HCT116 (cell line): ENCODE measurements at regions not wholly inside any gene's neighbourhood (a gene's known extent, or its start where the extent isn't known, plus 50 kb on each side); places are given as distances from the start of the nearest gene placed in this dataset.

Source experiments
- ATAC-seq: fragments of 200-7000 bp; cut with Tn5 transposase; 2 replicates; pipeline ENCODE4 v1.9.1; 2020; ENCODE audit warnings: mild to moderate bottlenecking, moderate library complexity
- BruUV-seq: library from RNA; stranded (reverse); fragments of 400-500 nt; replicated peaks from 2 replicates; lab custom pipeline; 2021; lab: Mats Ljungman, UMichigan
- CTCF ChIA-PET: fragments of 300-600 bp; sonication (Branson Sonifier 250); formaldehyde crosslinking; loops from one replicate; lab custom pipeline; 2021; ENCODE audit warnings: antibody characterized with exemption; lab: Charles Lee
- POLR2A ChIA-PET: fragments of 300-600, 350-600 bp; sonication (Branson Sonifier 250); formaldehyde crosslinking; loops from one replicate; lab custom pipeline; 2021; ENCODE audit warnings: antibody characterized with exemption; lab: Charles Lee
- RAD21 ChIA-PET, 2 experiments: fragments of 300-600 bp; sonication (Branson Sonifier 250); formaldehyde crosslinking; loops; one replicate each; lab custom pipeline; 2023; ENCODE audit warnings: low total read pairs in 2 of 2; ENCODE audit not compliant: uncharacterized antibody in 2 of 2, unreplicated experiment in 2 of 2, low non-redundant PET in 1 of 2; lab: Charles Lee
- DNase-seq: peaks from one replicate; pipeline ENCODE4 v3.0.0-alpha.2; 2010; ENCODE audit warnings: low read depth, low spot score
- H2AFZ ChIP-seq: fragments of 200-600 bp; shearing (Covaris generic), sonication (generic); 2 replicates; pipeline ENCODE4 v1.6.1; 2017; ENCODE audit warnings: low read depth, mixed run types, mixed read lengths, antibody characterized with exemption, low read length; ENCODE audit not compliant: poor library complexity, severe bottlenecking
- H3K27ac ChIP-seq: 2 replicates; pipeline ENCODE4 v1.5.1; 2012; ENCODE audit warnings: low read depth, low read length
- H3K27me3 ChIP-seq: fragments of 200-600 bp; sonication (generic); 2 replicates; pipeline ENCODE4 v1.6.1; 2016; ENCODE audit warnings: mixed run types, low read length, mixed read lengths; ENCODE audit not compliant: insufficient read depth
- H3K36me3 ChIP-seq, 2 experiments: fragments of 200-500 bp in 1 of 2; fragments of 200-600 bp in 1 of 2; sonication (Bioruptor generic) in 1 of 2; sonication (generic) in 1 of 2; 2 replicates each; pipeline versions ENCODE4 v1.5.1 to v1.6.1; 2014 to 2016; ENCODE audit warnings: low read length in 2 of 2, inconsistent platforms in 1 of 2, mixed read lengths in 1 of 2, mixed run types in 1 of 2; ENCODE audit not compliant: insufficient read depth in 2 of 2, control insufficient read depth in 1 of 2
- H3K4me1 ChIP-seq, 2 experiments: fragments of 200-600 bp in 1 of 2; sonication (generic) in 1 of 2; 2 replicates each; pipeline versions ENCODE4 v1.5.1 to v1.6.1; 2012 to 2017; ENCODE audit warnings: low read length in 2 of 2, inconsistent platforms in 1 of 2, mild to moderate bottlenecking in 1 of 2, mixed read lengths in 1 of 2, mixed run types in 1 of 2, moderate library complexity in 1 of 2; ENCODE audit not compliant: insufficient read depth in 2 of 2, control insufficient read depth in 1 of 2
- H3K4me2 ChIP-seq: fragments of 200-600 bp; sonication (generic); 2 replicates; pipeline ENCODE4 v1.6.1; 2017; ENCODE audit warnings: mixed run types, low read length, mixed read lengths
- H3K4me3 ChIP-seq, 2 experiments: fragments of 200-600 bp in 1 of 2; sonication (generic) in 1 of 2; replicated peaks in 1 of 2; 2 replicates each; pipeline ENCODE4 v1.5.1; 2011 to 2016; ENCODE audit warnings: low read length in 2 of 2, control low read depth in 1 of 2, low read depth in 1 of 2, mild to moderate bottlenecking in 1 of 2, mixed read lengths in 1 of 2, mixed run types in 1 of 2
- H3K79me2 ChIP-seq: fragments of 200-600 bp; sonication (generic); 2 replicates; pipeline ENCODE4 v1.6.1; 2017; ENCODE audit warnings: mild to moderate bottlenecking, mixed run types, low read length, moderate library complexity, mixed read lengths; ENCODE audit not compliant: insufficient read depth
- H3K9ac ChIP-seq: fragments of 200-600 bp; sonication (generic); 2 replicates; pipeline ENCODE4 v1.6.1; 2016; ENCODE audit warnings: low read length, mixed read lengths
- H3K9me2 ChIP-seq: fragments of 200-600 bp; sonication (generic), shearing (Covaris generic); 2 replicates; pipeline ENCODE4 v1.6.1; 2017; ENCODE audit warnings: mixed run types, mild to moderate bottlenecking, moderate library complexity; ENCODE audit not compliant: insufficient read depth
- H3K9me3 ChIP-seq, 2 experiments: fragments of 200-500 bp in 1 of 2; fragments of 200-600 bp in 1 of 2; sonication (Bioruptor generic) in 1 of 2; sonication (generic) in 1 of 2; 2 replicates each; pipeline ENCODE4 v1.6.1; 2014 to 2017; ENCODE audit warnings: low read length in 2 of 2, mixed read lengths in 2 of 2, inconsistent platforms in 1 of 2, low read depth in 1 of 2, mild to moderate bottlenecking in 1 of 2, mixed run types in 1 of 2, moderate library complexity in 1 of 2; ENCODE audit not compliant: control insufficient read depth in 1 of 2, insufficient read depth in 1 of 2
- H4K20me1 ChIP-seq: fragments of 200-600 bp; sonication (generic), shearing (Covaris generic); 2 replicates; pipeline ENCODE4 v1.6.1; 2017; ENCODE audit warnings: mixed run types, mild to moderate bottlenecking, moderate library complexity; ENCODE audit not compliant: insufficient read depth
- CEBPB ChIP-seq: IDR thresholded peaks from 2 replicates; pipeline ENCODE4 v1.6.1; 2012; ENCODE audit warnings: low read depth
- ELF1 ChIP-seq: IDR thresholded peaks from 2 replicates; pipeline ENCODE4 v1.6.1; 2012; ENCODE audit warnings: low read depth, borderline replicate concordance
- EZH2 ChIP-seq: fragments of 200-600 bp; sonication (generic); IDR thresholded peaks from 2 replicates; pipeline ENCODE4 v1.6.1; 2017; ENCODE audit warnings: antibody characterized with exemption, mixed run types
- EZH2phosphoT487 ChIP-seq: fragments of 200-600 bp; IDR thresholded peaks from 2 replicates; pipeline ENCODE4 v1.6.1; 2018; ENCODE audit warnings: antibody characterized with exemption, borderline replicate concordance
- FOSL1 ChIP-seq: IDR thresholded peaks from 2 replicates; pipeline ENCODE4 v1.6.1; 2012; ENCODE audit warnings: low read depth
- JUND ChIP-seq: IDR thresholded peaks from 2 replicates; pipeline ENCODE4 v1.6.1; 2012
- POLR2A ChIP-seq: IDR thresholded peaks from 2 replicates; pipeline ENCODE4 v1.7.0; 2011; ENCODE audit warnings: borderline replicate concordance; ENCODE audit not compliant: insufficient read depth, insufficient read length; ENCODE audit errors: extremely low read depth
- RAD21 ChIP-seq: IDR thresholded peaks from 2 replicates; pipeline ENCODE4 v1.6.1; 2012; ENCODE audit warnings: low read depth, mild to moderate bottlenecking
- SIN3A ChIP-seq: IDR thresholded peaks from 2 replicates; pipeline ENCODE4 v1.6.1; 2012; ENCODE audit warnings: low read depth
- SRF ChIP-seq: IDR thresholded peaks from 2 replicates; pipeline ENCODE4 v1.6.1; 2012; ENCODE audit warnings: low read depth
- TCF7L2 ChIP-seq: IDR thresholded peaks from 2 replicates; pipeline ENCODE4 v1.7.0; 2011; ENCODE audit warnings: borderline replicate concordance, inconsistent platforms; ENCODE audit not compliant: insufficient read depth, insufficient read length; ENCODE audit errors: extremely low read depth
- YY1 ChIP-seq: IDR thresholded peaks from 2 replicates; pipeline ENCODE4 v1.6.1; 2011; ENCODE audit warnings: low read length, low read depth, moderate library complexity, mild to moderate bottlenecking; ENCODE audit not compliant: insufficient replicate concordance; ENCODE audit errors: extremely low read depth
- ZFX ChIP-seq: fragments of 450-650 bp; IDR thresholded peaks from 2 replicates; pipeline ENCODE4 v1.6.1; 2017
- ZNF274 ChIP-seq: fragments of 200-500 bp; sonication (Bioruptor generic); IDR thresholded peaks from 2 replicates; pipeline ENCODE4 v1.6.1; 2014; ENCODE audit warnings: mild to moderate bottlenecking, low read depth, low read length, inconsistent platforms
- intact Hi-C: fragments of 100-400 bp; cut with micrococcal nuclease; formaldehyde crosslinking; loops from 2 replicates; pipeline ENCODE4 v1.10.0; 2022
- TF ChIP-seq, protein P1 (sequence below), 3 experiments: fragments of 200-600 bp in 1 of 3; sonication (generic) in 1 of 3; IDR thresholded peaks in 2 of 3; conservative IDR thresholded peaks in 1 of 3; 2 replicates each; pipeline ENCODE4 v1.5.1; 2012 to 2017; ENCODE audit warnings: low read depth in 2 of 3, low read length in 2 of 3, antibody characterized with exemption in 1 of 3, borderline replicate concordance in 1 of 3, control low read depth in 1 of 3, mild to moderate bottlenecking in 1 of 3, mixed read lengths in 1 of 3, mixed run types in 1 of 3, moderate library complexity in 1 of 3; ENCODE audit not compliant: insufficient read depth in 1 of 3
- TF ChIP-seq, protein P2 (sequence below): IDR thresholded peaks from 2 replicates; pipeline ENCODE4 v1.6.1; 2012; ENCODE audit warnings: low read depth

DNA sequence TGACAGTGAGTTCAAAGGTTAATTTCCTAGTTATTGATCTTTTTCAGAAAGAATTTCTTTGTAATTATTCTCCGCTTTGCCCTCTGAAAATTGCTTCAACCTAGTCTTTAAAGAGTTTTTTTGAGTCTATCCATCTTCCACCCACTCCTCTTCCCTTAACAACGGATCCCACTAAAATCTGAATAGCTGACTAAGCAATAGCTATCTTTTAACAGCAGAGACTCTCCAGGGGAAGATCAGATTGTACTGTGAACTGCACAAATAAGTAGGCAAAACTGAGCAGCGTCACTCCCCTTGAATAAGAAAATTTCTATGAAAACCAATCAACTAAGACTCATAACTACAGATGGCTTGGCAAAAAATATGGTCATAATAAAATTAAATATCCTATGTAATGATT lies 127.9 kb downstream of the TUSC7 start:
- DNase-seq (no peak), ATAC-seq (no peak)
- intact Hi-C loops: no loop called here
- no peak overlapping the region for H3K4me2 ChIP-seq
- BruUV-seq: no TSS peak
- TF ChIP-seq EZH2phosphoT487 (no peak), SIN3A (no peak), POLR2A (no peak), FOSL1 (no peak), CEBPB (no peak), EZH2 (no peak), SRF (no peak), RAD21 (no peak), ZNF274 (no peak), TCF7L2 (no peak), ELF1 (no peak), ZFX (no peak), YY1 (no peak), JUND (no peak)
- TF ChIP-seq, protein P1, sequence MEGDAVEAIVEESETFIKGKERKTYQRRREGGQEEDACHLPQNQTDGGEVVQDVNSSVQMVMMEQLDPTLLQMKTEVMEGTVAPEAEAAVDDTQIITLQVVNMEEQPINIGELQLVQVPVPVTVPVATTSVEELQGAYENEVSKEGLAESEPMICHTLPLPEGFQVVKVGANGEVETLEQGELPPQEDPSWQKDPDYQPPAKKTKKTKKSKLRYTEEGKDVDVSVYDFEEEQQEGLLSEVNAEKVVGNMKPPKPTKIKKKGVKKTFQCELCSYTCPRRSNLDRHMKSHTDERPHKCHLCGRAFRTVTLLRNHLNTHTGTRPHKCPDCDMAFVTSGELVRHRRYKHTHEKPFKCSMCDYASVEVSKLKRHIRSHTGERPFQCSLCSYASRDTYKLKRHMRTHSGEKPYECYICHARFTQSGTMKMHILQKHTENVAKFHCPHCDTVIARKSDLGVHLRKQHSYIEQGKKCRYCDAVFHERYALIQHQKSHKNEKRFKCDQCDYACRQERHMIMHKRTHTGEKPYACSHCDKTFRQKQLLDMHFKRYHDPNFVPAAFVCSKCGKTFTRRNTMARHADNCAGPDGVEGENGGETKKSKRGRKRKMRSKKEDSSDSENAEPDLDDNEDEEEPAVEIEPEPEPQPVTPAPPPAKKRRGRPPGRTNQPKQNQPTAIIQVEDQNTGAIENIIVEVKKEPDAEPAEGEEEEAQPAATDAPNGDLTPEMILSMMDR (IDR thresholded peaks at IDR 0.05 in 2 of 3, conservative IDR thresholded peaks at IDR 0.05 in 1 of 3; ENCODE audit: borderline replicate concordance in 1 of 3, insufficient read depth in 1 of 3, low read depth in 2 of 3, low read length in 2 of 3): no peak
- TF ChIP-seq, protein P2, sequence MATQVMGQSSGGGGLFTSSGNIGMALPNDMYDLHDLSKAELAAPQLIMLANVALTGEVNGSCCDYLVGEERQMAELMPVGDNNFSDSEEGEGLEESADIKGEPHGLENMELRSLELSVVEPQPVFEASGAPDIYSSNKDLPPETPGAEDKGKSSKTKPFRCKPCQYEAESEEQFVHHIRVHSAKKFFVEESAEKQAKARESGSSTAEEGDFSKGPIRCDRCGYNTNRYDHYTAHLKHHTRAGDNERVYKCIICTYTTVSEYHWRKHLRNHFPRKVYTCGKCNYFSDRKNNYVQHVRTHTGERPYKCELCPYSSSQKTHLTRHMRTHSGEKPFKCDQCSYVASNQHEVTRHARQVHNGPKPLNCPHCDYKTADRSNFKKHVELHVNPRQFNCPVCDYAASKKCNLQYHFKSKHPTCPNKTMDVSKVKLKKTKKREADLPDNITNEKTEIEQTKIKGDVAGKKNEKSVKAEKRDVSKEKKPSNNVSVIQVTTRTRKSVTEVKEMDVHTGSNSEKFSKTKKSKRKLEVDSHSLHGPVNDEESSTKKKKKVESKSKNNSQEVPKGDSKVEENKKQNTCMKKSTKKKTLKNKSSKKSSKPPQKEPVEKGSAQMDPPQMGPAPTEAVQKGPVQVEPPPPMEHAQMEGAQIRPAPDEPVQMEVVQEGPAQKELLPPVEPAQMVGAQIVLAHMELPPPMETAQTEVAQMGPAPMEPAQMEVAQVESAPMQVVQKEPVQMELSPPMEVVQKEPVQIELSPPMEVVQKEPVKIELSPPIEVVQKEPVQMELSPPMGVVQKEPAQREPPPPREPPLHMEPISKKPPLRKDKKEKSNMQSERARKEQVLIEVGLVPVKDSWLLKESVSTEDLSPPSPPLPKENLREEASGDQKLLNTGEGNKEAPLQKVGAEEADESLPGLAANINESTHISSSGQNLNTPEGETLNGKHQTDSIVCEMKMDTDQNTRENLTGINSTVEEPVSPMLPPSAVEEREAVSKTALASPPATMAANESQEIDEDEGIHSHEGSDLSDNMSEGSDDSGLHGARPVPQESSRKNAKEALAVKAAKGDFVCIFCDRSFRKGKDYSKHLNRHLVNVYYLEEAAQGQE: no peak
- TF ChIP-seq, all 23 proteins: peak for 0
- Histone ChIP-seq H3K9me3 (no peaks in the 10 kb centered on the region), H4K20me1 (no peaks in the 10 kb centered on the region), H3K9ac (no peak overlapping the region), H3K9me2 (no peaks in the 10 kb centered on the region), H3K4me1 (no peaks in the 10 kb centered on the region), H3K4me3 (no peak overlapping the region), H3K27ac (no peak overlapping the region), H2AFZ (no peak overlapping the region), H3K27me3 (no peaks in the 10 kb centered on the region), H3K79me2 (no peaks in the 10 kb centered on the region), H3K36me3 (no peaks in the 10 kb centered on the region)
- ChIA-PET RAD21 (no interaction called here), CTCF (no interaction called here), POLR2A (no interaction called here)
